ENCODE measurements at regions not wholly inside any gene's neighbourhood (a gene's known extent, or its start where the extent isn't known, plus 50 kb on each side); places are given as distances from the start of the nearest gene placed in this dataset.

- TF ChIP-seq POLR2A (IDR thresholded peaks at IDR 0.05) (no peak), CTCF (IDR thresholded peaks at IDR 0.05) (no peak)
Observed at GRCh38 chr11:22467248-22467647, 129.1 kb downstream of the SLC17A6 start.

Data from esophagus squamous epithelium (tissue), 4 donors.